Adrenal gland (tissue), 9 donors: ENCODE measurements at regions not wholly inside any gene's neighbourhood (a gene's known extent, or its start where the extent isn't known, plus 50 kb on each side); places are given as distances from the start of the nearest gene placed in this dataset.

Experiments
- DNase-seq, 7 donors: peaks; one replicate each; pipeline ENCODE4 v3.0.0-alpha.2; 2019 to 2020
- H3K27ac ChIP-seq, 5 donors: fragments of 200-600 bp; sonication (generic) in 4 of 5; 1 replicate in 3 of 5; 2 replicates in 2 of 5; pipeline versions ENCODE4 v1.5.1 to v1.8.0; 2016 to 2020; ENCODE audit warnings: mild to moderate bottlenecking in 1 of 5
- H3K27me3 ChIP-seq: fragments of 200-600 bp; 2 replicates; pipeline ENCODE4 v1.8.0; 2021
- H3K36me3 ChIP-seq, 2 donors: fragments of 200-600 bp; replicated peaks in 1 of 2; 1 replicate in 1 of 2; 2 replicates in 1 of 2; pipeline versions ENCODE4 v1.5.1 to v1.8.0; 2018 to 2022
- H3K4me1 ChIP-seq, 2 donors: fragments of 200-600 bp; replicated peaks in 1 of 2; 1 replicate in 1 of 2; 2 replicates in 1 of 2; pipeline versions ENCODE4 v1.5.1 to v1.8.0; 2018 to 2021
- H3K4me3 ChIP-seq, 4 donors: fragments of 200-600 bp; sonication (generic) in 3 of 4; one replicate each; pipeline ENCODE4 v1.5.1; 2016 to 2018
- H3K9me3 ChIP-seq, 3 donors: fragments of 200-600 bp; sonication (generic) in 1 of 3; replicated peaks in 1 of 3; 1 replicate in 2 of 3; 2 replicates in 1 of 3; pipeline versions ENCODE4 v1.5.1 to v1.8.0; 2016 to 2021
- CTCF ChIP-seq, 6 experiments: fragments of 450-650 bp in 4 of 6; fragments of 200-600 bp in 2 of 6; sonication (generic) in 1 of 6; IDR thresholded peaks; 1 replicate in 5 of 6; 2 replicates in 1 of 6; pipeline versions ENCODE4 v1.5.1 to v1.8.0; 2016 to 2021; ENCODE audit warnings: antibody characterized with exemption in 6 of 6, mild to moderate bottlenecking in 2 of 6, moderate library complexity in 1 of 6
- POLR2A ChIP-seq, 2 donors: fragments of 450-650 bp; IDR thresholded peaks; one replicate each; pipeline ENCODE4 v1.6.1; 2017; ENCODE audit warnings: antibody characterized with exemption in 2 of 2, mild to moderate bottlenecking in 2 of 2, moderate library complexity in 1 of 2
- WGBS, 4 donors: extraction: QIAGEN DNeasy Blood & Tissue Kit in 2 of 4; methylation state at CpG; one replicate each; pipeline versions ENCODE4 v1.1.5 to v1.1.7; 2013 to 2017; 5-methylcytosine and 5-hydroxymethylcytosine counted together
- intact Hi-C, 2 donors: fragments of 100-400 bp; cut with DNase I; formaldehyde crosslinking; loops; one replicate each; pipeline versions ENCODE4 v1.14.1 to v1.15.0; 2022 to 2023
- donor health status: healthy with polysubstance abuse.
- donor health status: Bipolar disorder and iron deficiency.
- donor health status: DM: yes; HTN: yes; CAD: no.
- donor health status: DM: no; HTN: no; CAD: no.
- donor health status: DM: no; HTN: no; CAD: no.

GRCh38 chr11:70677232-70677916, 279.0 kb downstream of the CTTN start:
- Histone ChIP-seq H3K36me3 (no peaks in the 10 kb centered on the region), H3K9me3 (no peaks in the 10 kb centered on the region), H3K4me1 (no peaks in the 10 kb centered on the region), H3K4me3 (no peak overlapping the region), H3K27ac (no peak overlapping the region), H3K27me3 (no peaks in the 10 kb centered on the region)
- no peak for DNase-seq
- TF ChIP-seq CTCF (IDR thresholded peaks at IDR 0.05) (no peak), POLR2A (IDR thresholded peaks at IDR 0.05) (no peak)
- intact Hi-C loops, result no loop called here
- 87 to 94% (median 92%) methylated on average over 15 to 19 of the region's 19 CpGs for WGBS, 4 donors

- no peaks in the 10 kb centered on the region for H3K4me1 ChIP-seq
- 92 to 96% (median 93%) methylated on average over 18 to 29 of the region's 29 CpGs for WGBS, 4 donors
- H3K27me3 ChIP-seq, result no peaks in the 10 kb centered on the region
- no peak for DNase-seq
- no peak for TF ChIP-seq CTCF (IDR thresholded peaks at IDR 0.05)
- no peak for TF ChIP-seq POLR2A (IDR thresholded peaks at IDR 0.05)
- H3K9me3 ChIP-seq, result no peaks in the 10 kb centered on the region
- H3K4me3 ChIP-seq, result no peak overlapping the region
- no peak overlapping the region for H3K27ac ChIP-seq
- intact Hi-C loops, result no loop called here
- no peaks in the 10 kb centered on the region for H3K36me3 ChIP-seq
Measured at GRCh38 chr11:70678931-70679900, 280.9 kb downstream of the CTTN start.

GRCh38 chr11:70680781-70681281, 282.5 kb downstream of the CTTN start:
- whole genome bisulfite sequencing, 4 donors, result 81 to 86% (median 83%) methylated on average over 9 to 13 of the region's 13 CpGs
- H3K27me3 ChIP-seq, result no peaks in the 10 kb centered on the region
- TF ChIP-seq POLR2A (IDR thresholded peaks at IDR 0.05), result no peak
- TF ChIP-seq CTCF (IDR thresholded peaks at IDR 0.05), result no peak

GRCh38 chr11:70682056-70682455, 283.7 kb downstream of the CTTN start:
- 81 to 88% (median 85%) methylated on average over 7 to 10 of the region's 10 CpGs for WGBS, 4 donors
- H3K4me3 ChIP-seq, result no peak overlapping the region
- no peaks in the 10 kb centered on the region for H3K4me1 ChIP-seq
- no peak for DNase-seq
- no peak overlapping the region for H3K27ac ChIP-seq
- H3K36me3 ChIP-seq, result no peaks in the 10 kb centered on the region
- intact Hi-C loops, result no loop called here
- no peaks in the 10 kb centered on the region for H3K27me3 ChIP-seq
- H3K9me3 ChIP-seq, result no peaks in the 10 kb centered on the region
- TF ChIP-seq CTCF (IDR thresholded peaks at IDR 0.05), result no peak
- TF ChIP-seq POLR2A (IDR thresholded peaks at IDR 0.05), result no peak

More at GRCh38 chr11:70680781-70681281, 282.5 kb downstream of the CTTN start:
- intact Hi-C loops, result no loop called here
- Histone ChIP-seq H3K9me3 (no peaks in the 10 kb centered on the region), H3K4me1 (no peaks in the 10 kb centered on the region), H3K4me3 (no peak overlapping the region), H3K36me3 (no peaks in the 10 kb centered on the region), H3K27ac (no peak overlapping the region)
- no peak for DNase-seq
